Activated CD4-positive, alpha-beta T cell treated with anti-CD3 and anti-CD28 coated beads for 36 hours (primary cell): ENCODE measurements at regions not wholly inside any gene's neighbourhood (a gene's known extent, or its start where the extent isn't known, plus 50 kb on each side); places are given as distances from the start of the nearest gene placed in this dataset.

Source experiments
- ATAC-seq: fragments of 200-7000 bp; cut with Tn5 transposase; one replicate; pipeline ENCODE4 v1.10.0; 2021; ENCODE audit warnings: mild to moderate bottlenecking, moderate library complexity
- CTCF ChIA-PET: fragments of 350-600 bp; sonication (Branson Sonifier 250); formaldehyde crosslinking; loops from one replicate; lab custom pipeline; 2021; ENCODE audit warnings: antibody characterized with exemption; lab: Charles Lee
- POLR2A ChIA-PET: fragments of 350-600 bp; sonication (Branson Sonifier 250); formaldehyde crosslinking; loops from one replicate; lab custom pipeline; 2021; ENCODE audit warnings: antibody characterized with exemption, inconsistent platforms; lab: Charles Lee
- DNase-seq: peaks from one replicate; pipeline ENCODE4 v3.0.0-alpha.2; 2020
- H3K27ac Mint-ChIP-seq: one replicate; pipeline ENCODE4 v1.8.0; 2021; ENCODE audit warnings: mixed read lengths
- H3K27me3 Mint-ChIP-seq: one replicate; pipeline ENCODE4 v1.8.0; 2021; ENCODE audit warnings: mixed read lengths
- H3K36me3 Mint-ChIP-seq: one replicate; pipeline ENCODE4 v1.8.0; 2021; ENCODE audit warnings: low read depth, mixed read lengths
- H3K4me1 Mint-ChIP-seq: one replicate; pipeline ENCODE4 v1.8.0; 2021; ENCODE audit warnings: mixed read lengths
- H3K4me3 Mint-ChIP-seq: one replicate; pipeline ENCODE4 v1.8.0; 2021; ENCODE audit warnings: mild to moderate bottlenecking, moderate library complexity, mixed read lengths
- H3K9me3 Mint-ChIP-seq: one replicate; pipeline ENCODE4 v1.8.0; 2021; ENCODE audit warnings: low read depth, mixed read lengths
- intact Hi-C, 2 experiments: fragments of 100-400 bp; cut with DNase I in 1 of 2; cut with micrococcal nuclease in 1 of 2; formaldehyde crosslinking; loops; one replicate each; pipeline versions ENCODE4 v1.14.2 to v1.15.1; 2022 to 2024; cut with DNase I, micrococcal nuclease

- H3K36me3 Mint-ChIP-seq = no peaks in the 10 kb centered on the region
- no peak overlapping the region for H3K4me3 Mint-ChIP-seq
- DNase-seq = no peak
- ChIA-PET POLR2A (no interaction called here), CTCF (no interaction called here)
- ATAC-seq = no peak
- intact Hi-C loops = no loop called here
- peaks cover 2% of the 10 kb centered on the region for H3K4me1 Mint-ChIP-seq
- H3K27ac Mint-ChIP-seq = no peak overlapping the region
- H3K27me3 Mint-ChIP-seq = no peaks in the 10 kb centered on the region
- H3K9me3 Mint-ChIP-seq = no peaks in the 10 kb centered on the region
These were observed 69.3 kb downstream of the CEBPB start for GRCh38 chr20:50259705-50260478.

GRCh38 chr20:50260479-50261221 lies 70.0 kb downstream of the CEBPB start:
- H3K4me3 Mint-ChIP-seq = no peak overlapping the region
- H3K36me3 Mint-ChIP-seq = no peaks in the 10 kb centered on the region
- H3K27ac Mint-ChIP-seq = no peak overlapping the region
- H3K4me1 Mint-ChIP-seq = peaks cover 2% of the 10 kb centered on the region
- ATAC-seq (no peak), DNase-seq (no peak)
- POLR2A ChIA-PET = no interaction called here
- intact Hi-C loops = no loop called here
- CTCF ChIA-PET = interaction anchor here (0.6 kb wide), 2 partner anchors 21 to 89 kb away, joined by 3 read pairs; no protein-coding TSS in a partner anchor
- H3K27me3 Mint-ChIP-seq = no peaks in the 10 kb centered on the region
- no peaks in the 10 kb centered on the region for H3K9me3 Mint-ChIP-seq

GRCh38 chr20:50261471-50262212 lies 71.0 kb downstream of the CEBPB start:
- no peak overlapping the region for H3K27ac Mint-ChIP-seq
- H3K4me1 Mint-ChIP-seq = peaks cover 2% of the 10 kb centered on the region
- H3K9me3 Mint-ChIP-seq = no peaks in the 10 kb centered on the region
- no peaks in the 10 kb centered on the region for H3K27me3 Mint-ChIP-seq
- ATAC-seq (no peak), DNase-seq (no peak)
- no peak overlapping the region for H3K4me3 Mint-ChIP-seq
- H3K36me3 Mint-ChIP-seq = no peaks in the 10 kb centered on the region
- intact Hi-C loops = no loop called here
- ChIA-PET POLR2A (interaction anchor here (0.6 kb wide), 1 partner anchor 654 kb away, joined by 3 read pairs; no protein-coding TSS in a partner anchor), CTCF (interaction anchor here (0.6 kb wide), 3 partner anchors 17 to 88 kb away, joined by 3 read pairs; no protein-coding TSS in a partner anchor)

GRCh38 chr20:50263831-50264230 lies 73.2 kb downstream of the CEBPB start:
- ChIA-PET CTCF (no interaction called here), POLR2A (no interaction called here)
- no peaks in the 10 kb centered on the region for H3K36me3 Mint-ChIP-seq
- peaks cover 2% of the 10 kb centered on the region for H3K4me1 Mint-ChIP-seq
- intact Hi-C loops = no loop called here
- no peaks in the 10 kb centered on the region for H3K9me3 Mint-ChIP-seq
- DNase-seq (no peak), ATAC-seq (no peak)
- no peak overlapping the region for H3K4me3 Mint-ChIP-seq
- no peaks in the 10 kb centered on the region for H3K27me3 Mint-ChIP-seq
- no peak overlapping the region for H3K27ac Mint-ChIP-seq

GRCh38 chr20:50264534-50265145 lies 74.0 kb downstream of the CEBPB start:
- intact Hi-C loops = no loop called here
- Mint-ChIP-seq H3K27me3 (no peaks in the 10 kb centered on the region), H3K4me1 (peaks cover 2% of the 10 kb centered on the region), H3K36me3 (no peaks in the 10 kb centered on the region), H3K27ac (no peak overlapping the region), H3K4me3 (no peak overlapping the region), H3K9me3 (no peaks in the 10 kb centered on the region)
- DNase-seq = no peak
- POLR2A ChIA-PET = no interaction called here
- no peak for ATAC-seq
- CTCF ChIA-PET = interaction anchor here (1.0 kb wide), 1 partner anchor 21 kb away, joined by 3 read pairs; no protein-coding TSS in a partner anchor

GRCh38 chr20:50265245-50265946 lies 74.8 kb downstream of the CEBPB start:
- ATAC-seq (no peak), DNase-seq (no peak)
- Mint-ChIP-seq H3K36me3 (no peaks in the 10 kb centered on the region), H3K9me3 (no peaks in the 10 kb centered on the region), H3K4me3 (no peak overlapping the region), H3K27me3 (peaks cover under 1% of the 10 kb centered on the region), H3K27ac (no peak overlapping the region), H3K4me1 (peaks cover under 1% of the 10 kb centered on the region)
- ChIA-PET POLR2A (no interaction called here), CTCF (interaction anchor here (1.0 kb wide), 1 partner anchor 20 kb away, joined by 3 read pairs; no protein-coding TSS in a partner anchor)
- intact Hi-C loops = no loop called here

GRCh38 chr20:50266293-50267040 lies 75.8 kb downstream of the CEBPB start:
- ChIA-PET CTCF (interaction anchor here (0.6 kb wide), 1 partner anchor 466 kb away, joined by 5 read pairs; no protein-coding TSS in a partner anchor), POLR2A (no interaction called here)
- no peak for ATAC-seq

GRCh38 chr20:50267041-50267865 lies 76.6 kb downstream of the CEBPB start:
- no peaks in the 10 kb centered on the region for H3K36me3 Mint-ChIP-seq
- peaks cover 2% of the 10 kb centered on the region for H3K4me1 Mint-ChIP-seq
- ATAC-seq = no peak
- H3K9me3 Mint-ChIP-seq = no peaks in the 10 kb centered on the region
- no peak overlapping the region for H3K4me3 Mint-ChIP-seq
- H3K27ac Mint-ChIP-seq = no peak overlapping the region
- POLR2A ChIA-PET = no interaction called here
- intact Hi-C loops = no loop called here
- CTCF ChIA-PET = interaction anchor here (0.6 kb wide), 1 partner anchor 465 kb away, joined by 5 read pairs; no protein-coding TSS in a partner anchor
- DNase-seq = no peak
- peaks cover 15% of the 10 kb centered on the region for H3K27me3 Mint-ChIP-seq

More at GRCh38 chr20:50266293-50267040, 75.8 kb downstream of the CEBPB start:
- H3K27ac Mint-ChIP-seq = no peak overlapping the region
- H3K4me1 Mint-ChIP-seq = peaks cover 2% of the 10 kb centered on the region
- intact Hi-C loops = no loop called here
- DNase-seq = no peak
- no peaks in the 10 kb centered on the region for H3K36me3 Mint-ChIP-seq
- H3K27me3 Mint-ChIP-seq = peaks cover 11% of the 10 kb centered on the region
- no peaks in the 10 kb centered on the region for H3K9me3 Mint-ChIP-seq
- H3K4me3 Mint-ChIP-seq = no peak overlapping the region

GRCh38 chr20:50267866-50268219 lies 77.2 kb downstream of the CEBPB start:
- DNase-seq (no peak), ATAC-seq (no peak)
- H3K4me1 Mint-ChIP-seq = peaks cover 2% of the 10 kb centered on the region
- CTCF ChIA-PET = no interaction called here
- no peak overlapping the region for H3K4me3 Mint-ChIP-seq
- no peaks in the 10 kb centered on the region for H3K9me3 Mint-ChIP-seq
- POLR2A ChIA-PET = no interaction called here
- H3K27me3 Mint-ChIP-seq = peaks cover 18% of the 10 kb centered on the region
- H3K27ac Mint-ChIP-seq = no peak overlapping the region
- intact Hi-C loops = no loop called here
- H3K36me3 Mint-ChIP-seq = no peaks in the 10 kb centered on the region
